BLaER1 (cell line): ENCODE measurements at regions not wholly inside any gene's neighbourhood (a gene's known extent, or its start where the extent isn't known, plus 50 kb on each side); places are given as distances from the start of the nearest gene placed in this dataset.
"Not testable (repeated sequence)": the region's sequence is repeated elsewhere in the genome, so short reads cannot be mapped to it uniquely, and the experiment has no call there.

Source experiments
- H3K27ac ChIP-seq: shearing (Covaris generic); formaldehyde crosslinking; 2 replicates; pipeline ENCODE4 v1.8.1; 2022
- H3K27me3 ChIP-seq: shearing (Covaris generic); formaldehyde crosslinking; 2 replicates; pipeline ENCODE4 v1.8.1; 2022
- H3K36me3 ChIP-seq: shearing (Covaris generic); formaldehyde crosslinking; 2 replicates; pipeline ENCODE4 v1.8.1; 2022
- H3K4me1 ChIP-seq: shearing (Covaris generic); formaldehyde crosslinking; 2 replicates; pipeline ENCODE4 v1.8.1; 2022
- H3K4me2 ChIP-seq: shearing (Covaris generic); formaldehyde crosslinking; 2 replicates; pipeline ENCODE4 v1.8.1; 2022
- H3K4me3 ChIP-seq: shearing (Covaris generic); formaldehyde crosslinking; 2 replicates; pipeline ENCODE4 v1.8.1; 2022
- H3K9ac ChIP-seq: shearing (Covaris generic); formaldehyde crosslinking; 2 replicates; pipeline ENCODE4 v1.8.1; 2022
- H3K9me3 ChIP-seq: shearing (Covaris generic); formaldehyde crosslinking; 2 replicates; pipeline ENCODE4 v1.8.1; 2022
- H4K20me1 ChIP-seq: shearing (Covaris generic); formaldehyde crosslinking; 2 replicates; pipeline ENCODE4 v1.8.1; 2022
- Cebpa-rat ChIP-seq: shearing (Covaris generic); IDR thresholded peaks from 2 replicates; pipeline ENCODE4 v1.8.1; 2022

- no peaks in the 10 kb centered on the region for H3K36me3 ChIP-seq
- TF ChIP-seq Cebpa-rat = no peak
- H3K4me3 ChIP-seq = no peak overlapping the region
- 0 out of 2 replicates have a peak, but pooled peaks cover 3% of the 10 kb centered on the region for H3K9me3 ChIP-seq
- H3K9ac ChIP-seq = no peak overlapping the region
- H3K27ac ChIP-seq = no peak overlapping the region
- H3K27me3 ChIP-seq = no peaks in the 10 kb centered on the region
- no peaks in the 10 kb centered on the region for H3K4me1 ChIP-seq
- no peak overlapping the region for H3K4me2 ChIP-seq
- H4K20me1 ChIP-seq = no peaks in the 10 kb centered on the region
Measured at GRCh38 chr7:17412883-17413282, 114.4 kb downstream of the AHR start.

DNA sequence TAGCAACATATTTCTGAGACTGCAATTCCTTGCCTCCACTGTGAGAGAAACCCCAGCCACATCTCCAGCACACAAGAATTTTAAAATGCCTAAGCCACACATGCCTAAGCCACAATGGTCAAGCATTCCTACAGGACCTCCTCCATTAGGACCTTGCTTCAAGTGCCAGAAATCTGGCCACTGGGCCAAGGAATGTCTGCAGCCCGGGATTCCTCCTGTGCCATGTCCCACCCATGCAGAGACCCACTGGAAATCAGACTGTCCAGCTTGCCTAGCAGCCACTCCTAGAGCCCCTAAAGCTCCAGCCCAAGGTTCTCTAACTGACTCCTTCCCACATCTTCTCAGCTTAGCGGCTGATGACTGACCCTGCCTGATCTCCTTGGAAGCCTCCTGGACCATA, 117.5 kb downstream of the AHR start:
- Histone ChIP-seq H3K36me3 (no peaks in the 10 kb centered on the region), H3K9me3 (0 out of 2 replicates have a peak, but pooled peaks cover 3% of the 10 kb centered on the region), H3K4me2 (no peak overlapping the region), H3K27ac (no peak overlapping the region), H3K27me3 (no peaks in the 10 kb centered on the region), H3K4me3 (no peak overlapping the region), H4K20me1 (no peaks in the 10 kb centered on the region), H3K4me1 (no peaks in the 10 kb centered on the region), H3K9ac (no peak overlapping the region)
- no peak for TF ChIP-seq Cebpa-rat

- not testable (repeated sequence) for H3K27me3 ChIP-seq, H3K4me3 ChIP-seq, H3K27ac ChIP-seq, H3K4me1 ChIP-seq, H3K4me2 ChIP-seq, H4K20me1 ChIP-seq, H3K9ac ChIP-seq, H3K36me3 ChIP-seq, H3K9me3 ChIP-seq
Measured at GRCh38 chr7:17420308-17421015, 122.0 kb downstream of the AHR start.

DNA sequence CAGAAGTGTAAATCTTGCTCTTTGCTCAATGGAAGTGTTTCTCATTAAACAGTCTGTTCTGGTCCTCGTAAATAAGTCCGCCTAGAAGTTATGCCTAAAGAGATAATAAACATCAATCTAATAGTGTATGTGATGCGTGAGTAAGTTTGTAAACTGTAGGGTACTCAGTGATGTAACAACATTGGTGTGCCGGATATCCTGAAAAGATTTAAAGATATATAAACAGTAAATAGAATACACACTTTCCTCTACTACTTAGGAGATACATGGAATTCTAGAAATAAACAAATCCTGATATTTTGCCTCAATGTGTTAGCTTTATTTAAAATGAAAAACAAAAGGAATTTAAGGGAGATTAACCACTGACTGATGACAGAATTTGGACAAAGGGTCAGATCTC, 123.5 kb downstream of the AHR start:
- H3K9me3 ChIP-seq = no peaks in the 10 kb centered on the region
- H3K4me2 ChIP-seq = no peak overlapping the region
- H3K27me3 ChIP-seq = no peaks in the 10 kb centered on the region
- TF ChIP-seq Cebpa-rat = no peak
- no peaks in the 10 kb centered on the region for H3K36me3 ChIP-seq
- no peaks in the 10 kb centered on the region for H3K4me1 ChIP-seq
- no peak overlapping the region for H3K9ac ChIP-seq
- H3K4me3 ChIP-seq = no peak overlapping the region
- H4K20me1 ChIP-seq = no peaks in the 10 kb centered on the region
- H3K27ac ChIP-seq = no peak overlapping the region

- H3K27ac ChIP-seq = no peak overlapping the region
- H3K4me1 ChIP-seq = no peaks in the 10 kb centered on the region
- H3K4me2 ChIP-seq = no peak overlapping the region
- H3K36me3 ChIP-seq = no peaks in the 10 kb centered on the region
- TF ChIP-seq Cebpa-rat = no peak
- no peak overlapping the region for H3K4me3 ChIP-seq
- no peak overlapping the region for H3K9ac ChIP-seq
- H3K27me3 ChIP-seq = no peaks in the 10 kb centered on the region
- peaks cover 8% of the 10 kb centered on the region for H3K9me3 ChIP-seq
- no peaks in the 10 kb centered on the region for H4K20me1 ChIP-seq
Measured at GRCh38 chr7:17422966-17423365, 124.5 kb downstream of the AHR start.

GRCh38 chr7:17427924-17428323, 129.5 kb downstream of the AHR start:
- Histone ChIP-seq H3K9ac (no peak overlapping the region), H3K36me3 (no peaks in the 10 kb centered on the region), H3K4me2 (no peak overlapping the region), H3K27ac (no peak overlapping the region), H3K9me3 (peaks cover 32% of the 10 kb centered on the region), H3K4me3 (no peak overlapping the region), H4K20me1 (no peaks in the 10 kb centered on the region), H3K4me1 (peaks cover 12% of the 10 kb centered on the region), H3K27me3 (no peaks in the 10 kb centered on the region)
- no peak for TF ChIP-seq Cebpa-rat

GRCh38 chr7:17429579-17429978, 131.1 kb downstream of the AHR start:
- peaks cover 12% of the 10 kb centered on the region for H3K4me1 ChIP-seq
- no peak for TF ChIP-seq Cebpa-rat

GRCh38 chr7:17432793-17433192, 134.3 kb downstream of the AHR start:
- H3K4me1 ChIP-seq = peaks cover 12% of the 10 kb centered on the region
- peaks cover 13% of the 10 kb centered on the region; the same call in 1 of the 2 replicates for H3K36me3 ChIP-seq
- no peaks in the 10 kb centered on the region for H4K20me1 ChIP-seq
- no peak for TF ChIP-seq Cebpa-rat
- no peaks in the 10 kb centered on the region for H3K27me3 ChIP-seq
- no peak overlapping the region for H3K4me3 ChIP-seq
- no peak overlapping the region for H3K9ac ChIP-seq
- H3K27ac ChIP-seq = no peak overlapping the region
- no peak overlapping the region for H3K4me2 ChIP-seq
- H3K9me3 ChIP-seq = peaks cover 29% of the 10 kb centered on the region

More at GRCh38 chr7:17429579-17429978, 131.1 kb downstream of the AHR start:
- Histone ChIP-seq H3K4me3 (no peak overlapping the region), H3K36me3 (peaks cover 3% of the 10 kb centered on the region; the same call in 1 of the 2 replicates), H3K27me3 (no peaks in the 10 kb centered on the region), H4K20me1 (no peaks in the 10 kb centered on the region), H3K4me2 (0 out of 2 replicates have a peak overlapping the region, but pooled peaks have one; percentile 37), H3K9me3 (peaks cover 35% of the 10 kb centered on the region), H3K9ac (no peak overlapping the region), H3K27ac (no peak overlapping the region)

- H3K36me3 ChIP-seq = peaks cover 13% of the 10 kb centered on the region; the same call in 1 of the 2 replicates
- no peak overlapping the region for H3K9ac ChIP-seq
- H3K4me2 ChIP-seq = no peak overlapping the region
- no peak for TF ChIP-seq Cebpa-rat
- no peaks in the 10 kb centered on the region for H3K27me3 ChIP-seq
- H3K4me1 ChIP-seq = peaks cover 12% of the 10 kb centered on the region
- H3K27ac ChIP-seq = no peak overlapping the region
- no peaks in the 10 kb centered on the region for H4K20me1 ChIP-seq
- H3K4me3 ChIP-seq = no peak overlapping the region
- peaks cover 20% of the 10 kb centered on the region for H3K9me3 ChIP-seq
Measured at GRCh38 chr7:17434191-17434590, 135.7 kb downstream of the AHR start.

GRCh38 chr7:17434841-17435692, 136.6 kb downstream of the AHR start:
- Histone ChIP-seq H3K4me1 (peaks cover 8% of the 10 kb centered on the region), H3K9me3 (peaks cover 20% of the 10 kb centered on the region), H3K9ac (no peak overlapping the region), H3K27me3 (no peaks in the 10 kb centered on the region), H3K4me3 (no peak overlapping the region), H3K27ac (no peak overlapping the region), H3K4me2 (no peak overlapping the region), H4K20me1 (no peaks in the 10 kb centered on the region), H3K36me3 (peaks cover 19% of the 10 kb centered on the region; the same call in 1 of the 2 replicates)
- no peak for TF ChIP-seq Cebpa-rat
